Vagina (tissue), 2 donors: ENCODE measurements at regions not wholly inside any gene's neighbourhood (a gene's known extent, or its start where the extent isn't known, plus 50 kb on each side); places are given as distances from the start of the nearest gene placed in this dataset.

Experiments
- DNase-seq, 2 donors: peaks; one replicate each; pipeline ENCODE4 v3.0.0-alpha.2; 2017; ENCODE audit errors: extremely low spot score in 2 of 2
- H3K27ac ChIP-seq: fragments of 200-600 bp; sonication (generic); one replicate; pipeline ENCODE4 v1.5.1; 2019
- H3K27me3 ChIP-seq: fragments of 200-600 bp; sonication (generic); one replicate; pipeline ENCODE4 v1.5.1; 2019
- H3K36me3 ChIP-seq, 2 donors: fragments of 200-600 bp; sonication (generic); one replicate each; pipeline ENCODE4 v1.5.1; 2017 to 2019
- H3K4me1 ChIP-seq: fragments of 200-600 bp; sonication (generic); one replicate; pipeline ENCODE4 v1.5.1; 2019
- H3K4me3 ChIP-seq, 2 donors: fragments of 200-600 bp; sonication (generic); 1 replicate in 1 of 2; 2 replicates in 1 of 2; pipeline ENCODE4 v1.5.1; 2016 to 2019
- H3K9me3 ChIP-seq: fragments of 200-600 bp; sonication (generic); one replicate; pipeline ENCODE4 v1.5.1; 2019
- POLR2A ChIP-seq, 2 donors: fragments of 450-650 bp; IDR thresholded peaks; one replicate each; pipeline ENCODE4 v1.6.1; 2017; ENCODE audit warnings: antibody characterized with exemption in 2 of 2, mild to moderate bottlenecking in 2 of 2, moderate library complexity in 2 of 2
- POLR2AphosphoS5 ChIP-seq, 2 donors: sonication (generic); formaldehyde crosslinking; IDR thresholded peaks; one replicate each; pipeline ENCODE4 v1.9.0; 2017; ENCODE audit warnings: antibody characterized with exemption in 2 of 2, mild to moderate bottlenecking in 2 of 2, low read depth in 1 of 2; ENCODE audit not compliant: insufficient read depth in 1 of 2
- intact Hi-C: fragments of 100-400 bp; cut with DNase I; formaldehyde crosslinking; loops from one replicate; pipeline ENCODE4 v1.15.1; 2023
- TF ChIP-seq, protein P1 (sequence below), 3 experiments: fragments of 450-650 bp in 2 of 3; fragments of 200-600 bp in 1 of 3; sonication (generic) in 1 of 3; IDR thresholded peaks; one replicate each; pipeline ENCODE4 v1.5.1; 2017 to 2019; ENCODE audit warnings: antibody characterized with exemption in 3 of 3, mild to moderate bottlenecking in 2 of 3, moderate library complexity in 2 of 3

DNA sequence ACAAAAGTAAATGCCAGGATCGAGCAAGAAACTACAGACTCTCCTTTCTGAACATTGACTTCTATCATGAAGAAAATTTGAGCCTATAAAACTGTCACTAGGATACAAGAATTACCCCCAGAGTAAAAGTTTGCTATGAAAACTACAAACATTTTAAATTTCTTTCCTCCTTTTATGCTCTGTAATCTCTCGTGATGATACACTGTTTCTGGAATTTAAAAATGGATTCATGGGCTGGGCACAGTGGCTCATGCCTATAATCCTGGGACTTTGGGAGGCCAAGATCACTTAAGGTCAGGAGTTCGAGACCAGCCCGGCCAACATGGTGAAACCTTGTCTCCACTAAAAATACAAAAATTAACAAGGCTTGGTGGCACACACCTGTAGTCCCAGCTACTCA lies 181.3 kb downstream of the ZNF281 start:
- H3K4me3 ChIP-seq, result no peak overlapping the region
- TF ChIP-seq POLR2A (IDR thresholded peaks at IDR 0.05), result no peak
- TF ChIP-seq POLR2AphosphoS5 (IDR thresholded peaks at IDR 0.05; ENCODE audit: insufficient read depth in 1 of 2, low read depth in 1 of 2), result no peak
- TF ChIP-seq, protein P1, sequence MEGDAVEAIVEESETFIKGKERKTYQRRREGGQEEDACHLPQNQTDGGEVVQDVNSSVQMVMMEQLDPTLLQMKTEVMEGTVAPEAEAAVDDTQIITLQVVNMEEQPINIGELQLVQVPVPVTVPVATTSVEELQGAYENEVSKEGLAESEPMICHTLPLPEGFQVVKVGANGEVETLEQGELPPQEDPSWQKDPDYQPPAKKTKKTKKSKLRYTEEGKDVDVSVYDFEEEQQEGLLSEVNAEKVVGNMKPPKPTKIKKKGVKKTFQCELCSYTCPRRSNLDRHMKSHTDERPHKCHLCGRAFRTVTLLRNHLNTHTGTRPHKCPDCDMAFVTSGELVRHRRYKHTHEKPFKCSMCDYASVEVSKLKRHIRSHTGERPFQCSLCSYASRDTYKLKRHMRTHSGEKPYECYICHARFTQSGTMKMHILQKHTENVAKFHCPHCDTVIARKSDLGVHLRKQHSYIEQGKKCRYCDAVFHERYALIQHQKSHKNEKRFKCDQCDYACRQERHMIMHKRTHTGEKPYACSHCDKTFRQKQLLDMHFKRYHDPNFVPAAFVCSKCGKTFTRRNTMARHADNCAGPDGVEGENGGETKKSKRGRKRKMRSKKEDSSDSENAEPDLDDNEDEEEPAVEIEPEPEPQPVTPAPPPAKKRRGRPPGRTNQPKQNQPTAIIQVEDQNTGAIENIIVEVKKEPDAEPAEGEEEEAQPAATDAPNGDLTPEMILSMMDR (IDR thresholded peaks at IDR 0.05), result no peak
- no peak for DNase-seq
- no peaks in the 10 kb centered on the region for H3K4me1 ChIP-seq
- no peaks in the 10 kb centered on the region for H3K36me3 ChIP-seq
- H3K27me3 ChIP-seq, result no peaks in the 10 kb centered on the region
- H3K27ac ChIP-seq, result no peak overlapping the region
- intact Hi-C loops, result no loop called here
- H3K9me3 ChIP-seq, result no peaks in the 10 kb centered on the region

DNA sequence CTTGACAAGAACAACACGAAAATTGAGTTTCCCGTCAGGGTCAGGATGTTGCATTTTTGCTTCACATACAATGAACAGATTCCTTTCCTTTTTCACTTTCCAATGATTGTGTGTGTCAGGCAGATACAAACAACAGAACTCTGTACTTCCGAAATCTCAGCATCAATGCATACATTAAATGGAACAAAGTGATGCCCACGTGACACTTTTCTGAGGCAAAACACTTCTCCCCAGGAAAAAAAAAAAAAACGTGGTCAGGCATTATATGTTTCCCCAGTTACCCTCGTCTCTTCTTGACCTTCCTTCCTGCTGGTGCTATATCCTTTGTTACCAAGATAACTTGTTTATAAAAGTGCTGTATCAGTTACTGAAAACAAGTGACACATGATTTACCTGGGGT lies 181.8 kb downstream of the ZNF281 start:
- H3K9me3 ChIP-seq, result no peaks in the 10 kb centered on the region
- intact Hi-C loops, result no loop called here
- no peak overlapping the region for H3K27ac ChIP-seq
- no peak for DNase-seq
- no peak overlapping the region for H3K4me3 ChIP-seq
- H3K4me1 ChIP-seq, result no peaks in the 10 kb centered on the region
- no peaks in the 10 kb centered on the region for H3K36me3 ChIP-seq
- peak in 1 of 2 donors; percentile 21 for TF ChIP-seq POLR2AphosphoS5 (IDR thresholded peaks at IDR 0.05; ENCODE audit: insufficient read depth in 1 of 2, low read depth in 1 of 2)
- TF ChIP-seq, protein P1 (IDR thresholded peaks at IDR 0.05), result no peak
- no peaks in the 10 kb centered on the region for H3K27me3 ChIP-seq
